ENCODE measurements at regions not wholly inside any gene's neighbourhood (a gene's known extent, or its start where the extent isn't known, plus 50 kb on each side); places are given as distances from the start of the nearest gene placed in this dataset.
"Not testable (repeated sequence)": the region's sequence is repeated elsewhere in the genome, so short reads cannot be mapped to it uniquely, and the experiment has no call there.

GRCh38 chr13:56755181-56755935 is 385.4 kb upstream of the PRR20A start:
- 50% methylated on average over 3 of the region's 3 CpGs for WGBS (ENCODE audit: low lambda C conversion rate, missing lambda C conversion rate)
- Histone ChIP-seq H3K36me3 (replicated peaks; ENCODE audit: insufficient read depth, low read depth) (no peaks in the 10 kb centered on the region), H3K4me1 (ENCODE audit: insufficient read depth) (no peaks in the 10 kb centered on the region), H3K4me2 (no peak overlapping the region), H3K9me3 (ENCODE audit: low read depth) (no peaks in the 10 kb centered on the region), H2AFZ (no peak overlapping the region), H3K27me3 (no peaks in the 10 kb centered on the region), H3K27ac (no peak overlapping the region), H3K79me2 (no peaks in the 10 kb centered on the region), H3K4me3 (no peak overlapping the region), H4K20me1 (ENCODE audit: insufficient read depth, poor library complexity, severe bottlenecking) (no peaks in the 10 kb centered on the region), H3K9me2 (replicated peaks; ENCODE audit: insufficient read depth) (no peaks in the 10 kb centered on the region)
- no peak for TF ChIP-seq EZH2phosphoT487 (IDR thresholded peaks at IDR 0.05; ENCODE audit: low read depth, severe bottlenecking, unreplicated experiment)
- peak; percentile 46 for TF ChIP-seq CTCF (IDR thresholded peaks at IDR 0.05; ENCODE audit: poor library complexity)
- DNase-seq (ENCODE audit: low spot score): peak; percentile 16

- H2AFZ ChIP-seq; H3K36me3 ChIP-seq (replicated peaks; ENCODE audit: insufficient read depth, low read depth); H3K27me3 ChIP-seq; H4K20me1 ChIP-seq (ENCODE audit: insufficient read depth, poor library complexity, severe bottlenecking); H3K4me3 ChIP-seq; H3K9me3 ChIP-seq (ENCODE audit: low read depth); H3K79me2 ChIP-seq; H3K27ac ChIP-seq; H3K4me2 ChIP-seq; H3K9me2 ChIP-seq (replicated peaks; ENCODE audit: insufficient read depth); H3K4me1 ChIP-seq (ENCODE audit: insufficient read depth): not testable (repeated sequence)
- DNase-seq (ENCODE audit: low spot score): peak; percentile 7
- WGBS (ENCODE audit: low lambda C conversion rate, missing lambda C conversion rate): 42% methylated on average over 1 of the region's 1 CpG
Measured at GRCh38 chr13:56763333-56763732, 377.4 kb upstream of the PRR20A start.

GRCh38 chr13:56773148-56773547 is 367.6 kb upstream of the PRR20A start:
- H3K9me3 ChIP-seq (ENCODE audit: low read depth): no peaks in the 10 kb centered on the region
- H3K27me3 ChIP-seq: no peaks in the 10 kb centered on the region
- no peak overlapping the region for H3K4me2 ChIP-seq
- H3K4me3 ChIP-seq: no peak overlapping the region
- H3K9me2 ChIP-seq (replicated peaks; ENCODE audit: insufficient read depth): no peaks in the 10 kb centered on the region
- no peaks in the 10 kb centered on the region for H4K20me1 ChIP-seq (ENCODE audit: insufficient read depth, poor library complexity, severe bottlenecking)
- no peaks in the 10 kb centered on the region for H3K4me1 ChIP-seq (ENCODE audit: insufficient read depth)
- 89% methylated on average over 4 of the region's 4 CpGs for WGBS (ENCODE audit: low lambda C conversion rate, missing lambda C conversion rate)
- no peak overlapping the region for H3K27ac ChIP-seq
- TF ChIP-seq CTCF (IDR thresholded peaks at IDR 0.05; ENCODE audit: poor library complexity): no peak
- TF ChIP-seq EZH2phosphoT487 (IDR thresholded peaks at IDR 0.05; ENCODE audit: low read depth, severe bottlenecking, unreplicated experiment): no peak
- no peak for DNase-seq (ENCODE audit: low spot score)
- H3K79me2 ChIP-seq: no peaks in the 10 kb centered on the region
- H3K36me3 ChIP-seq (replicated peaks; ENCODE audit: insufficient read depth, low read depth): no peaks in the 10 kb centered on the region
- no peak overlapping the region for H2AFZ ChIP-seq

GRCh38 chr13:56789527-56789926 is 351.2 kb upstream of the PRR20A start:
- Histone ChIP-seq H3K79me2 (no peaks in the 10 kb centered on the region), H3K4me2 (no peak overlapping the region), H3K36me3 (replicated peaks; ENCODE audit: insufficient read depth, low read depth) (no peaks in the 10 kb centered on the region), H3K27ac (no peak overlapping the region), H3K9me2 (replicated peaks; ENCODE audit: insufficient read depth) (no peaks in the 10 kb centered on the region), H4K20me1 (ENCODE audit: insufficient read depth, poor library complexity, severe bottlenecking) (no peaks in the 10 kb centered on the region), H3K27me3 (no peaks in the 10 kb centered on the region), H3K4me3 (no peak overlapping the region), H3K4me1 (ENCODE audit: insufficient read depth) (no peaks in the 10 kb centered on the region), H2AFZ (no peak overlapping the region), H3K9me3 (ENCODE audit: low read depth) (no peaks in the 10 kb centered on the region)
- no peak for TF ChIP-seq EZH2 (IDR thresholded peaks at IDR 0.05; ENCODE audit: borderline replicate concordance)
- whole genome bisulfite sequencing (ENCODE audit: low lambda C conversion rate, missing lambda C conversion rate): 91% methylated on average over 2 of the region's 2 CpGs
- no peak for DNase-seq (ENCODE audit: low spot score)

All from hepatocyte (in vitro differentiated cells).